WI38 (cell line): ENCODE measurements at regions not wholly inside any gene's neighbourhood (a gene's known extent, or its start where the extent isn't known, plus 50 kb on each side); places are given as distances from the start of the nearest gene placed in this dataset.

ENCODE experiments used
- H3K4me3 ChIP-seq: 2 replicates; pipeline ENCODE4 v1.5.1; 2011; ENCODE audit warnings: low read depth, mild to moderate bottlenecking, control low read depth, low read length
- CTCF ChIP-seq: IDR thresholded peaks from 2 replicates; pipeline ENCODE4 v1.5.1; 2012; ENCODE audit warnings: low read depth, mild to moderate bottlenecking, control low read depth, low read length

DNA sequence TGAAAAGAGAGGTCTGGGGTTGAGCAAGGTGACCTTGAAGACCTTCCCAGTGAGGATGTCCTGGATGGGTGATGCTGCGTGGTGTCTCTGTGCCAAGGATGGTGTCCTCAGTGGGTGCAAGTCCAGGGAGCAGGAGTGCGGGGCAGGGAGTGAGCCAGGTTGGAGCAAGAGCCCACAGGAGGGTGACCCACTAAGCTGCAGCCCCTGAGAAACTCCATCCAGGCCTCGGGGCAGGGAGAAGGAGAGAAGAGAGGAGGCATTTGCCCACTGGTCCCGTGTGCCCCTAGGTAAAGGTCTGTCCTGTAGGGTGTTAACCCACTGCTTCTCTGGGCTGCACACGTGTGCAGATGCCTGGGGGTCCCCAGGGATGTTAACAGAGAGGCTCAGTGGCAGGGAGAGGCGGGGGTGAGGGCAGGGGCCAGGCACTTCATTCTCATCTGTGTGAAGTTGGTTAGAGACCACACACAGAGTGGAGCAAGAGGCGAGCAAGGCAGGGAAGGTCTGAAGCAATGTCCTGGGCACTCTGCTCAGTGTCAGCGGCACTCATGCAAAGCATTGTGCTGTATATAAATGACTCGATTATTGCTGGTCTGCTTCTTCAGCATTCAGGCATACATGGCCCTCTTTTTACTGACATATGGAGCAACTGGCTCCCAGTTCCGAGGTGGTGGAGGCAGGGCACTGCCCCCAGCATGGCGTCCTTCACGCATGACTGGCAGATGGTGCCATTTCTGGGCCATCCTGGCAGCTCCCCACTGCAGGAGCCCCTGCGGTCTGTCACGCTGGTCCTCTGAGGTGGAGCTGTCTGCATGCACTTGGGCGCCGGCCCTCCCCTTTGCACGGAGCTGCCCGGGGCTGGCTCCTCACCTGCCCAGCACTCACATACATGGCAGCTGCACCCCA, 117.2 kb upstream of the HS6ST1 start:
- TF ChIP-seq CTCF: no peak
- no peak overlapping the region for H3K4me3 ChIP-seq

- TF ChIP-seq CTCF: no peak
- H3K4me3 ChIP-seq: no peak overlapping the region
Observed at GRCh38 chr2:128436479-128437203, 118.0 kb upstream of the HS6ST1 start.

GRCh38 chr2:128437204-128437565, 118.5 kb upstream of the HS6ST1 start:
- H3K4me3 ChIP-seq: no peak overlapping the region
- no peak for TF ChIP-seq CTCF

DNA sequence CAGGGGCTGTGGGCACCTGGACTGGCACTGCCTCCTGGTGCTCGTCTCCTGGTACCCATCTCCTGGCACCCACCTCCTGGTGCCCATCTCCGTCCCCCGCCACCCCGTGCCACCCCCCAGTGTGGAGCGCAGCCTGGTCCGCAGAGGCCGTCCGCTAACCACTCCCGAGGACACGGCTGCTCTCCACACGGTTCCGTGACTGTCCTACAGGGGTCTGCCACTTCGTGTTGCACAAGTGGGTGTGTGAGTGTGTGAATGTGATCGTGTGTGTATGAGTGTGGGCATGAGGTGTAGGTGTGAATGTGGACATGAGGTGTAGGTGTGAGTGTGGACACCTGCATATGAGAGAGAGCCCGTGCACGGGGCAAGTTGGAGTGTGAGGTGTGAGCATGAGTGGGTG, 119.4 kb upstream of the HS6ST1 start:
- no peak for TF ChIP-seq CTCF
- no peak overlapping the region for H3K4me3 ChIP-seq

DNA sequence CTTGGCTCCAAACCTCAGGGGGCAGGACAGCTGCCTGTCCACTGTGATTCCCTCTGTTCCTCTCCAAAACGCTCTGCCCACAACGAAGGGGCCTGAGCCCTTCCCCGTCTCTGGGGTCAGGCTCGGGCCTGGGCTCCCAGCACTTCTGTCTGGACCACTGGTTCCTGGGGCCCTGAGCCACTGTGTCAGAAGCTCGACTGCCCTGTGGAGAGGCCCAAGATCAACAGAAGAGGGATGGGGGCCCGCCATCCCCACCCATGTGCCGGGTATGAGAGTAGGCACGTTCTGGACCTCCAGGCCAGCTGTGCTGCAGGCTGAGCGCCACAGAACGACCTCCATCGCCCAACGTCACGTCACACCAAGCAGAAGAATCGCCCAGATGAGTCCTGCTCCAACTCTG, 119.9 kb upstream of the HS6ST1 start:
- H3K4me3 ChIP-seq: no peak overlapping the region
- no peak for TF ChIP-seq CTCF

DNA sequence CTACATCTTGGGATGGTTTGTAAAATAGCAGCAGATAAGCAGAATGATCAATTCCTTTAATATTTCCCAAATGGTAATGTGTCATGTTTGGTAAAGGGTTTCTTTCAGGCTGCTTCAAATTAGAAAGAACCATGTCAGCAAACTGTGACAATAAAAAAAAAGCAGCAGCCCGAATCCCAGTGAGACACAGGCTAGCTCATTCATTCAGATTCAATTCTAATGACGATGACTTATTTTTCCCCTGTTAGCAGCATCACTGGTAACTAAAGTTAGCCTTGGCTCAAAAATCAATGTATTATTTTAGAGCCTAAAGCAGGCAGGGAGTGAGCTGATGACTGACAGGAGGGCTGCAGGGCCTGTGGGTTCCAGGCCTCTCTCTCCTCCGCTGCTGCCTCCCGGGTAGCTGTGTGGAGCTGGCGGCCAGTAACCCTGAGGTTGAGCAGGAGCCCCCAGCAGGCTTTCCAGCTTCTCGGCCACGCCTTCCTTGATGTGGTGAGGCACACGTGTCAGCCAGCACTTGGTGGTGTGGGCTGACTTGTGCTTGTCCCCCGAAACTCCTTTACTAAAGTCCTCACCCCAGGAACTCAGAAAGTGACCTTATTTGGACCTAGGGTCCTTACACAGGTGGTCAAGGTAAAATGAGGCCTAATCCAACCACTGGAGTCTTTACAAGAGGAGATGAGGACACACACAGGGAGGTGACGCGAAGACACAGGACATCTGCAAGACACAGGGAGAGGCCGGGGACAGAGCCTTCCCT, 120.5 kb upstream of the HS6ST1 start:
- TF ChIP-seq CTCF: no peak
- H3K4me3 ChIP-seq: no peak overlapping the region
